GM21423 (cell line): ENCODE measurements at regions not wholly inside any gene's neighbourhood (a gene's known extent, or its start where the extent isn't known, plus 50 kb on each side); places are given as distances from the start of the nearest gene placed in this dataset.
"Not testable (repeated sequence)": the region's sequence is repeated elsewhere in the genome, so short reads cannot be mapped to it uniquely, and the experiment has no call there.

ENCODE experiments used
- ATAC-seq: cut with Tn5 transposase; IDR thresholded peaks from one replicate; pipeline ENCODE4 v1.9.1; 2021; ENCODE audit warnings: mild to moderate bottlenecking, moderate library complexity; ENCODE audit not compliant: unreplicated experiment

DNA sequence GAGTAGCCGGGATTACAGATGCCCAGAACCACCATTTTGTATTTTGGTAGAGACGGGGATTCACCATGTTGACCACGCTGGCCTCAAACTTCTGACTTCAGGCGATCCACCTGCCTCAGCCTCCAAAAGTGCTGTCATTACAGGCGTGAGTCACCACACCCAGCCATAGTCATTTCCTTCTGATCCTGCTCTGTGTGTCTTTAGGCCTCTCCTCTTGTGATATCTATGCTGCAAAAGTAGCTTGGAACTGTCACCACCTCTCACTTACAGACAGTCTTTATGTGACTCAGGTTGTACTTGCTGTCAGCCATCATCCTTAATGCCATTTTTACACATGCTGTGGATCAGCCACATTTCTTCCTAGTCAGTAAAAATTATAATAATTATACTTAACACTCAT is 286.3 kb downstream of the CDY2B start:
- not testable (repeated sequence) for ATAC-seq

DNA sequence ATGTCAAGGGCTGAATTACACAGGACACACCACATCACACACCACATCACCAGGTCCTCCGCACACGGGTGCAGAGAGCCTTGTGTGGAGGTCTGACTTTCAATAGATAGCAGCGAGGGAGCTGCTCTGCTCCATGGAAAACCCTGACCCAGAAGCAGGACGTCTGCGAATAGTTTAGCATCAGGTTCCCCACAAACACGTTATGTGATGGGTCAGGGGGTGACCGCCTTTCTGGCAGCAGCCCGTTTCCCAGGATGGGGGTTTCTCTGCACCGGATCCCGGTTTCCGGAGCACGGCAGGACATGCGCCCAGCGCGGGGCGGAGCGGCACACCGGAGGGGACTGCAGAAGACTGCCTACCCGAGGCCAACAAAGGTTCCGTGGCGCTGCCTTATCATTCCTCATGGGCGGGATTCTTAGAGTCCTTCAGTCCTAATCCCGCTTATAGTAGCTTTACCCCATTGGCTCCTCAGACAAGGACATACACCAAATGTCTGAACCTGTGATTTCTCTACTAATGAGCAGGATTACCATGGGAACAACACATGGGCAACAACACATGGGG is 300.0 kb downstream of the CDY2B start:
- ATAC-seq, result peak; percentile 36

DNA sequence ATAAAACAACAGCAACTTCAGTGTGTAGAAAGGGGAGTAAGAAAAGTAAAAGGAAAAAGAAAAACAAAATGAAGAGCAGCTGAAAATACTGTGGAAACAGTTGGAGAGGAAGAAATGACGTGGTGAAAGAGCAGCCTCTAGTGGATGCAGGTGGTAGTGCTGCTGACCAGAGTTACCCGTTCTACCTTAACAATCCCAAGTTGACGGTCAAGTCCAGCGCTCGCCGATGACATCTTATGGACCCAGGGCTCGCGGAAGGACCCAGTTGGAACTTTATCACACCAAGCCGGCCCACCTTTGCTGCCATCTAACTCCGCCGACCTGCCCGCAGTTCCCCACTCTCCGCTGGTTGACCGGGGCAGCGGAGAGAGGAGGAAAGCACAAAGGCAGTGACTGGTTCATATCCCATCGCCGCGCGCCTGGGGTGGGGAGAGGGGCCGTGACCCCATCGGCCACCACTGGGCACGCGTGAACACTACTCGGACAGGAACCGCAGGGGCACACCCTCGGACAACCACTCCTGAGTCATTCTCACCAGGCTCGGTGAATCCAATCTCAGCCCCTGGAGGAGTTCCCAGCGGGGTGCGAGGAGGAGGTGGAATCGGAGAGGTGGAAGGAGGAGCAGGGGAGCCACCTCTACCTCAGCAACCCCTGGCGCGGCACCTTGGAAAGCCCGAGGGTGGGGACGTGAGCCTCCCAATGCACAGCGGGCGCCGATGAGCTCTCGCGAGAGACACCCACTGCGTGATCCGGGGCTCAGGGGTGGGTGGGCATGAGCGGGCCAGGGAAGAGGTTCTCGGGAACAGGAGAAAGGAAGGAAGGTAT is 300.7 kb downstream of the CDY2B start:
- ATAC-seq, result peak; percentile 73

DNA sequence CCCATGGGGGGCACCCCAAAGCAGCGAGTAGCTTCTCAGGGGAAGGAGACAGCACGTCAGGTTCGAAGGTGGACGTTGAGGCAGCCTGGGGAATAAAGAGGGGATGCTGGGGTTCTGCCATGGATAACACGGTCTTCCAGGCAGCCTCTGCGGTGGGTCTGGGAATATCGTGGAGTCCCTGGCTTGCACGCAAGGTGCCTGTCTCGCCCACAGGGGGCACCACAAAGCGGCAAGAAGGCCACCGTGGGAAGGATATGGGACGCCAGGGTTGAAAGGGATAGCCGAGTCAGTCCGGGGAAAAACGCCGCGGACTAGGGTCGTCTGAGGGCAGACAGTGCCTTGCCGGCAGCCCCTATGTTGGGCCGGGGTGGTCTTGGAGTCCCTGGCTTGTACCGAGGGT is 316.9 kb downstream of the CDY2B start:
- not testable (repeated sequence) for ATAC-seq
